ENCODE measurements at regions not wholly inside any gene's neighbourhood (a gene's known extent, or its start where the extent isn't known, plus 50 kb on each side); places are given as distances from the start of the nearest gene placed in this dataset.

- peak overlapping the region; percentile 64 for H2AFZ ChIP-seq (replicated peaks)
- no peak overlapping the region for H3K27ac ChIP-seq
- no peaks in the 10 kb centered on the region for H3K9me3 ChIP-seq (ENCODE audit: low read depth)
- no peak overlapping the region for H3K4me3 Mint-ChIP-seq
- no peaks in the 10 kb centered on the region for H4K20me1 ChIP-seq (ENCODE audit: low read depth)
- no peak overlapping the region for H3K9ac ChIP-seq
- H3K36me3 Mint-ChIP-seq: no peaks in the 10 kb centered on the region
- H3K4me2 ChIP-seq: no peak overlapping the region
- H3K27me3 ChIP-seq: no peaks in the 10 kb centered on the region
- no peaks in the 10 kb centered on the region for H3K27me3 Mint-ChIP-seq (ENCODE audit: insufficient read depth, low read depth)
- H3K36me3 ChIP-seq: no peaks in the 10 kb centered on the region
- TF ChIP-seq EZH2phosphoT487 (IDR thresholded peaks at IDR 0.05): no peak
- no peaks in the 10 kb centered on the region for H3K79me2 ChIP-seq (ENCODE audit: low read depth)
- no peak overlapping the region for H3K4me3 ChIP-seq
- no peaks in the 10 kb centered on the region for H3K9me3 Mint-ChIP-seq
- H3F3A ChIP-seq (ENCODE audit: low read depth): no peaks in the 10 kb centered on the region
- no peak overlapping the region for H3K27ac Mint-ChIP-seq
- no peaks in the 10 kb centered on the region for H3K4me1 Mint-ChIP-seq
- H3K4me1 ChIP-seq: no peaks in the 10 kb centered on the region
- no peak for DNase-seq (ENCODE audit: low spot score)
Measured at GRCh38 chr4:164428561-164428960, 325.4 kb upstream of the SMIM31 start.

GRCh38 chr4:164438321-164438720 lies 315.6 kb upstream of the SMIM31 start:
- Mint-ChIP-seq H3K27ac (no peak overlapping the region), H3K4me1 (peaks cover 23% of the 10 kb centered on the region), H3K9me3 (no peaks in the 10 kb centered on the region), H3K4me3 (no peak overlapping the region), H3K27me3 (ENCODE audit: insufficient read depth, low read depth) (peaks cover 2% of the 10 kb centered on the region), H3K36me3 (no peaks in the 10 kb centered on the region)
- Histone ChIP-seq H3K36me3 (no peaks in the 10 kb centered on the region), H3K4me1 (peaks cover 20% of the 10 kb centered on the region), H3K27me3 (no peaks in the 10 kb centered on the region), H3K27ac (no peak overlapping the region), H3K79me2 (ENCODE audit: low read depth) (no peaks in the 10 kb centered on the region), H3K9ac (no peak overlapping the region), H4K20me1 (ENCODE audit: low read depth) (no peaks in the 10 kb centered on the region), H3K4me2 (no peak overlapping the region), H3K9me3 (ENCODE audit: low read depth) (no peaks in the 10 kb centered on the region), H3K4me3 (no peak overlapping the region), H2AFZ (replicated peaks) (no peak overlapping the region), H3F3A (ENCODE audit: low read depth) (no peaks in the 10 kb centered on the region)
- TF ChIP-seq EZH2phosphoT487 (IDR thresholded peaks at IDR 0.05): no peak
- TF ChIP-seq EZH2 (IDR thresholded peaks at IDR 0.05): no peak
- no peak for TF ChIP-seq CTCF (IDR thresholded peaks at IDR 0.05)
- DNase-seq (ENCODE audit: low spot score): no peak

- Histone ChIP-seq H3K4me1 (peaks cover 20% of the 10 kb centered on the region), H3K4me2 (no peak overlapping the region), H3K4me3 (no peak overlapping the region), H4K20me1 (ENCODE audit: low read depth) (no peaks in the 10 kb centered on the region), H3K27ac (no peak overlapping the region), H3K9ac (no peak overlapping the region), H3K27me3 (no peaks in the 10 kb centered on the region), H3K36me3 (no peaks in the 10 kb centered on the region), H3K79me2 (ENCODE audit: low read depth) (no peaks in the 10 kb centered on the region), H3K9me3 (ENCODE audit: low read depth) (no peaks in the 10 kb centered on the region), H3F3A (ENCODE audit: low read depth) (no peaks in the 10 kb centered on the region), H2AFZ (replicated peaks) (no peak overlapping the region)
- no peak overlapping the region for H3K4me3 Mint-ChIP-seq
- H3K9me3 Mint-ChIP-seq: no peaks in the 10 kb centered on the region
- DNase-seq (ENCODE audit: low spot score): no peak
- H3K27me3 Mint-ChIP-seq (ENCODE audit: insufficient read depth, low read depth): peaks cover 2% of the 10 kb centered on the region
- H3K27ac Mint-ChIP-seq: no peak overlapping the region
- H3K36me3 Mint-ChIP-seq: no peaks in the 10 kb centered on the region
- peaks cover 23% of the 10 kb centered on the region for H3K4me1 Mint-ChIP-seq
- TF ChIP-seq EZH2 (IDR thresholded peaks at IDR 0.05) (no peak), CTCF (IDR thresholded peaks at IDR 0.05) (no peak), EZH2phosphoT487 (IDR thresholded peaks at IDR 0.05) (no peak)
Measured at GRCh38 chr4:164439037-164439436, 314.9 kb upstream of the SMIM31 start.

GRCh38 chr4:164440199-164440598 lies 313.7 kb upstream of the SMIM31 start:
- no peak overlapping the region for H3K4me2 ChIP-seq
- H3K4me3 ChIP-seq: no peak overlapping the region
- no peaks in the 10 kb centered on the region for H4K20me1 ChIP-seq (ENCODE audit: low read depth)
- no peak overlapping the region for H3K9ac ChIP-seq
- H3K4me3 Mint-ChIP-seq: no peak overlapping the region
- H3K4me1 Mint-ChIP-seq: peaks cover 23% of the 10 kb centered on the region
- TF ChIP-seq EZH2phosphoT487 (IDR thresholded peaks at IDR 0.05) (no peak), EZH2 (IDR thresholded peaks at IDR 0.05) (no peak), CTCF (IDR thresholded peaks at IDR 0.05) (no peak)
- H2AFZ ChIP-seq (replicated peaks): peak overlapping the region; percentile 70
- H3K9me3 ChIP-seq (ENCODE audit: low read depth): no peaks in the 10 kb centered on the region
- H3K27me3 ChIP-seq: no peaks in the 10 kb centered on the region
- DNase-seq (ENCODE audit: low spot score): no peak
- H3F3A ChIP-seq (ENCODE audit: low read depth): no peaks in the 10 kb centered on the region
- no peaks in the 10 kb centered on the region for H3K9me3 Mint-ChIP-seq
- H3K4me1 ChIP-seq: peaks cover 20% of the 10 kb centered on the region
- H3K36me3 Mint-ChIP-seq: no peaks in the 10 kb centered on the region
- peaks cover 2% of the 10 kb centered on the region for H3K27me3 Mint-ChIP-seq (ENCODE audit: insufficient read depth, low read depth)
- H3K79me2 ChIP-seq (ENCODE audit: low read depth): no peaks in the 10 kb centered on the region
- H3K36me3 ChIP-seq: no peaks in the 10 kb centered on the region
- H3K27ac ChIP-seq: no peak overlapping the region
- peak overlapping the region; percentile 11 for H3K27ac Mint-ChIP-seq
